Right atrium auricular region (tissue), 2 donors: ENCODE measurements at regions not wholly inside any gene's neighbourhood (a gene's known extent, or its start where the extent isn't known, plus 50 kb on each side); places are given as distances from the start of the nearest gene placed in this dataset.
"Not testable (repeated sequence)": the region's sequence is repeated elsewhere in the genome, so short reads cannot be mapped to it uniquely, and the experiment has no call there.

Source experiments
- DNase-seq: peaks from one replicate; pipeline ENCODE4 v3.0.0-alpha.2; 2019; ENCODE audit warnings: low spot score
- H3K27ac ChIP-seq, 2 donors: fragments of 200-600 bp; sonication (generic); 1 replicate in 1 of 2; 2 replicates in 1 of 2; pipeline ENCODE4 v1.5.1; 2016 to 2019
- H3K27me3 ChIP-seq, 2 donors: fragments of 200-600 bp; sonication (generic); one replicate each; pipeline versions ENCODE4 v1.5.1 to v1.6.0; 2017 to 2019
- H3K36me3 ChIP-seq: fragments of 200-600 bp; sonication (generic); one replicate; pipeline ENCODE4 v1.5.1; 2016
- H3K4me1 ChIP-seq, 2 donors: fragments of 200-600 bp; sonication (generic); one replicate each; pipeline versions ENCODE4 v1.5.1 to v1.6.0; 2017 to 2019
- H3K4me3 ChIP-seq, 2 donors: fragments of 200-600 bp; sonication (generic); 1 replicate in 1 of 2; 2 replicates in 1 of 2; pipeline ENCODE4 v1.5.1; 2017 to 2019; ENCODE audit warnings: mild to moderate bottlenecking in 1 of 2, moderate library complexity in 1 of 2
- H3K9me3 ChIP-seq, 2 donors: fragments of 200-600 bp; sonication (generic); one replicate each; pipeline ENCODE4 v1.5.1; 2019
- TF ChIP-seq, protein P1 (sequence below), 2 donors: fragments of 200-600 bp; sonication (generic); IDR thresholded peaks; one replicate each; pipeline ENCODE4 v1.5.1; 2019; ENCODE audit warnings: antibody characterized with exemption in 2 of 2

DNA sequence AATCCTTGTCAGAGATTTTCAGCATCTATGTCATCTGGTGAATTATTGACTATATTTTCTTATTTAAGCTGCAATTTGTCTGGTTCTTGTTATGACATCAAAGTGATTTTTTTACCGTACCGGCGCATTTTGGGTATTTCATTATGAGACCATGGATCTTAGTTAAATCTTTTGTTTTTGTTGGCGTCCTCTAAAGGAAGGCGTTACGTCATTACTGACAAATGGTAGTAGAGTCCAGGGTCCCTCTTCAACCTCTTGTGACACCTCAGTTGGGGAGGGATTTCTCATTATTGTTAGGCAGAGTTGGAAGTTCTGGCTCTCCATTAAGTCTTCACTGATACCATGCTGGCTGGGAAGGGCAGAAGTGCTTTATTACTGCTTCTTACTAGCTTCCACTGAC lies 175.8 kb upstream of the MMADHC start:
- no peak overlapping the region for H3K4me3 ChIP-seq
- no peaks in the 10 kb centered on the region for H3K27me3 ChIP-seq
- DNase-seq = no peak
- H3K36me3 ChIP-seq = no peaks in the 10 kb centered on the region
- H3K27ac ChIP-seq = no peak overlapping the region
- H3K4me1 ChIP-seq = no peaks in the 10 kb centered on the region
- TF ChIP-seq, protein P1, sequence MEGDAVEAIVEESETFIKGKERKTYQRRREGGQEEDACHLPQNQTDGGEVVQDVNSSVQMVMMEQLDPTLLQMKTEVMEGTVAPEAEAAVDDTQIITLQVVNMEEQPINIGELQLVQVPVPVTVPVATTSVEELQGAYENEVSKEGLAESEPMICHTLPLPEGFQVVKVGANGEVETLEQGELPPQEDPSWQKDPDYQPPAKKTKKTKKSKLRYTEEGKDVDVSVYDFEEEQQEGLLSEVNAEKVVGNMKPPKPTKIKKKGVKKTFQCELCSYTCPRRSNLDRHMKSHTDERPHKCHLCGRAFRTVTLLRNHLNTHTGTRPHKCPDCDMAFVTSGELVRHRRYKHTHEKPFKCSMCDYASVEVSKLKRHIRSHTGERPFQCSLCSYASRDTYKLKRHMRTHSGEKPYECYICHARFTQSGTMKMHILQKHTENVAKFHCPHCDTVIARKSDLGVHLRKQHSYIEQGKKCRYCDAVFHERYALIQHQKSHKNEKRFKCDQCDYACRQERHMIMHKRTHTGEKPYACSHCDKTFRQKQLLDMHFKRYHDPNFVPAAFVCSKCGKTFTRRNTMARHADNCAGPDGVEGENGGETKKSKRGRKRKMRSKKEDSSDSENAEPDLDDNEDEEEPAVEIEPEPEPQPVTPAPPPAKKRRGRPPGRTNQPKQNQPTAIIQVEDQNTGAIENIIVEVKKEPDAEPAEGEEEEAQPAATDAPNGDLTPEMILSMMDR (IDR thresholded peaks at IDR 0.05) = no peak
- H3K9me3 ChIP-seq = no peaks in the 10 kb centered on the region

DNA sequence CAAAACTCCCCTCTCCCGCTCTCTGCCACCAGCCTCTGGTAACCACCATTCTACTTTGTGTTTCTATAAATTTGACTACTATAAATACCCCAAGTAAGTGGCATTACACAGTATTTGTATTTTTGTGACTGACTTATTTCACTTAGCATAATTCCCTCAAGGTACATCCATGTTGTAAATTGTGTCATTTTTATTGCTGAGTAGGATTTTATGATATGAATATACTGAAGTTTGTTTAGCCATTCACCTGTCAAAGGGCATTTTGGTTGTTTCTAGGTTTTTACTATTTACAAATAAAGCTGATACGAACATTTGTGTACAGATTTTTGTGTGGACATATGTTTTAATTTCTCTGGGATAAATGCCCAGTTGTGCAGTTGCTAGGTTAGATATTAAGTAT lies 174.0 kb upstream of the MMADHC start:
- DNase-seq = no peak

DNA sequence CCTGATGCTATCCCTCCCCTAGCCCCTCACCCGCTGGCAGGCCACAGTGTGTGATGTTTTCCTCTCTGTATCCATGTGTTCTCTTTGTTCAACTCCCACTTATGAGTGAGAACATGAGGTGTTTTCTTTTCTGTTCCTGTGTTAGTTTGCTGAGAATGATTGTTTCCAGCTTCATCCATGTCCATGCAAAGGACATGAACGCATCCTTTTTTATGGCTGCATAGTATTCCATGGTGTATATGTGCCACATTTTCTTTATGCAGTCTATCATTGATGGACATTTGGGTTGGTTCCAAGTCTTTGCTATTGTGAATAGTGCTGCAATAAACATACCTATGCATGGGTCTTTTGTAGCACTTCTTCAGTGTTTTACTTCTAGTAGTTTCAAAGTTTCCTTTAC lies 171.8 kb upstream of the MMADHC start:
- not testable (repeated sequence) for H3K4me1 ChIP-seq, H3K27ac ChIP-seq, H3K9me3 ChIP-seq, H3K4me3 ChIP-seq, H3K36me3 ChIP-seq, H3K27me3 ChIP-seq, DNase-seq

More for the DNA sequence above, 174.0 kb upstream of the MMADHC start:
- Histone ChIP-seq H3K27ac (no peak overlapping the region), H3K9me3 (no peaks in the 10 kb centered on the region), H3K27me3 (no peaks in the 10 kb centered on the region), H3K4me3 (no peak overlapping the region), H3K4me1 (no peaks in the 10 kb centered on the region), H3K36me3 (no peaks in the 10 kb centered on the region)
- TF ChIP-seq, protein P1 (IDR thresholded peaks at IDR 0.05) = no peak

DNA sequence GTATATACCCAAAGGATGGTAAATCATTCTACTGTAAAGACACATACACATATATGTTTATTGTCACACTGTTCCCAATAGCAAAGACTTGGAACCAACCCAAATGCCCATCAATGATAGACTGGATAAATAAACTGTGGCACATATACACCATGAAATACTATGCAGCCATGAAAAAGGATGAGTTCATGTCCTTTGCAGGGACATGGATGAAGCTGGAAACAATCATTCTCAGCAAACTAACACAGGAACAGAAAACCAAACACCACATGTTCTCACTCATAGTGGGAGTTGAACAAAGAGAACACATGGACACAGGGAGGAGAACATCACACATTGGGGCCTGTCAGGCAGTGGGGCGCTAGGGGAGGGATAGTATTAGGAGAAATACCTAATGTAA lies 167.1 kb upstream of the MMADHC start:
- not testable (repeated sequence) for H3K27me3 ChIP-seq, DNase-seq, H3K27ac ChIP-seq, H3K4me3 ChIP-seq, H3K4me1 ChIP-seq, H3K36me3 ChIP-seq
- H3K9me3 ChIP-seq = peaks cover 0 to 11% of the 10 kb centered on the region in 2 donors

DNA sequence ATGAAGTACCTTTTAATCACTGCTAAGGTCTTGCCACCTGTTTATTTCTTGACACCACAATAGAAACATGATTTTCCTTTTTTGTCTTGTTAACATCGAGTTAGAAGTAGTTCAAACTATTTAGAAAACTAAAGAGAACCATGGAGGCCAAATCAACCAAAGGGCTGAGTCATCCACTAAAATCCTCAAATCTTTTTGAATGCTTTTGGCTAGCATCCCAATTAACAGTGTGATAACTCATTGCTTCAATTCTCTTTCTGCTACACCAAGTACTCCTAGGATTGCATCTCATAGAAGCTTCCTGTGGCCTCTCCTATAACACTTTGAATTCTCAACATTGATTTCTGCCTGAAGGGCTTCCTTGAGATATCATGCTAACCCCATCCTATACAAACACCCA lies 159.9 kb upstream of the MMADHC start:
- Histone ChIP-seq H3K27me3 (no peaks in the 10 kb centered on the region), H3K9me3 (no peaks in the 10 kb centered on the region), H3K36me3 (no peaks in the 10 kb centered on the region), H3K27ac (no peak overlapping the region), H3K4me1 (no peaks in the 10 kb centered on the region), H3K4me3 (no peak overlapping the region)
- DNase-seq = no peak
- TF ChIP-seq, protein P1 (IDR thresholded peaks at IDR 0.05) = no peak

DNA sequence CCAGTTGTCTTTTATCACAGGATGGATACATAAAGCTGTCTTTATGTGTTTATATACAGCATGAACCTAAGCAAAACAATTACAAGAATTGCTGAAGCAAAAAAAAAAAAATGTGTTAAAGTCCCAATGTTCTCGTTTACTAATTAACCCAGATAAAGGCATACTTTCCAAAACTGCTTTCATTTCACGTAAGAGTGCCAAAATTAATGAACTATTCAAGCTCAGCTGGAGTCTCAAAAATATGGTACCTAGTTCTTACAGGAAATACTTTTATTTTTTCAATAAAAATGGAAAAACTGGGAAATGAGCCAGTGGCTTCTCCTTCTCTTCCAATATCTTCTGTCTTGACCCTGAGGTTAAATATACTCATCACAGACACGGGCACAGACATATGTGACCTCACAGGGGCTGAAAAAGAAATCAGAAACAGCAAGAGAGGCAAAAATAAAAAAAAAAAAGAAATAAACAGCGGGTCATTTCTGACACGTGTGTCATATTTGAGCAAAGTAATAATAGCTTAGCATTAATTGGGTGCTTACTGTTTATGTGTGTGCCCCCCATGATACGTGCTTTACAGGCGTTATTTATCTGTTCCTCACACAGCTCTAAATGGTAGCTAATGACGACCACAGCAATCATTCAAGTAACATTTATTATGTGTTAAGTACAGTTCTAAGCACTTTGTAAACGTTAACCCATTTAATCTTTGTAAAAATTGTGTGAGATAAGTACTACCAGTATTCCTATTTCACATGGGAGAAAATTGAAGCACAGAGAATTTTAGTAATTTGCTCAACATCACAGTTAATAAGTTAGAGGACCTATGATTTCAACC lies 158.0 kb upstream of the MMADHC start:
- TF ChIP-seq, protein P1 (IDR thresholded peaks at IDR 0.05) = no peak
- H3K9me3 ChIP-seq = no peaks in the 10 kb centered on the region
- H3K27me3 ChIP-seq = no peaks in the 10 kb centered on the region
- H3K36me3 ChIP-seq = no peaks in the 10 kb centered on the region
- H3K27ac ChIP-seq = no peak overlapping the region
- no peak overlapping the region for H3K4me3 ChIP-seq
- no peaks in the 10 kb centered on the region for H3K4me1 ChIP-seq
- no peak for DNase-seq

DNA sequence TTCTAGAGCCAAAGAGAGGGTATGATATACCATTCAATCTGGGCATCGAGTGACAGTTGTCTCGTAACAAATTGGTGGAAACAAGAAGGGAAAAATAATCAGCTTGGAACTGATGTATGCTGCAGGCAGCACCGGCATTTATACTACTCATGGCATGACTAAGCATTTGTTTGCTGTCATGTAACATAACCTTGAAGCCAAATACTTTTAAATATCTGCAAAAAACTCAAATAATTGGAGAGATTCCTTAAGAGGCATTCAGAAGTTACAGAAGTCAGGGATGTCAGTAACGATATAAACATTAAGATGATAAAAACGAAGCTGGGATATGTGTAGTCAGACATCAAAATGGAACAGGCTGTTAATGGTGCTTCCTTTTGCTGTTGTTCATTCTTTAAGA lies 157.3 kb upstream of the MMADHC start:
- Histone ChIP-seq H3K27me3 (no peaks in the 10 kb centered on the region), H3K27ac (no peak overlapping the region), H3K9me3 (no peaks in the 10 kb centered on the region), H3K4me1 (no peaks in the 10 kb centered on the region), H3K36me3 (no peaks in the 10 kb centered on the region), H3K4me3 (no peak overlapping the region)
- no peak for DNase-seq
- TF ChIP-seq, protein P1 (IDR thresholded peaks at IDR 0.05) = no peak
